Inflammatory macrophage treated with lipopolysaccharide for 1 hour (primary cell): ENCODE measurements at regions not wholly inside any gene's neighbourhood (a gene's known extent, or its start where the extent isn't known, plus 50 kb on each side); places are given as distances from the start of the nearest gene placed in this dataset.
A peak's percentile ranks its signal among the peaks of the same experiment; 100 is the strongest.

ENCODE experiments used
- DNase-seq, 2 donors: peaks; one replicate each; pipeline ENCODE4 v3.0.0-alpha.2; 2020 to 2022

GRCh38 chr10:113967126-113967525 lies 76.5 kb upstream of the ADRB1 start:
- DNase-seq, result no peak

- DNase-seq, result no peak
These were observed 73.0 kb upstream of the ADRB1 start for GRCh38 chr10:113970641-113971040.

GRCh38 chr10:113971349-113971973 lies 72.2 kb upstream of the ADRB1 start:
- DNase-seq, result no peak

- DNase-seq, result no peak
These were observed 66.5 kb upstream of the ADRB1 start for GRCh38 chr10:113977174-113977573.

GRCh38 chr10:113978802-113979201 lies 64.9 kb upstream of the ADRB1 start:
- DNase-seq, result no peak

- no peak for DNase-seq
These were observed 64.3 kb upstream of the ADRB1 start for GRCh38 chr10:113979409-113979808.

GRCh38 chr10:113980408-113981087 lies 63.1 kb upstream of the ADRB1 start:
- no peak for DNase-seq

GRCh38 chr10:113982296-113982695 lies 61.4 kb upstream of the ADRB1 start:
- no peak for DNase-seq

- DNase-seq, result no peak
These were observed 60.9 kb upstream of the ADRB1 start for GRCh38 chr10:113982769-113983168.

- no peak for DNase-seq
These were observed 60.1 kb upstream of the ADRB1 start for GRCh38 chr10:113983552-113983951.

- no peak for DNase-seq
These were observed 58.3 kb upstream of the ADRB1 start for GRCh38 chr10:113985297-113985844.

GRCh38 chr10:113986316-113986715 lies 57.4 kb upstream of the ADRB1 start:
- no peak for DNase-seq

- no peak for DNase-seq
These were observed 56.5 kb upstream of the ADRB1 start for GRCh38 chr10:113987156-113987555.

- peak; percentile 62 to 85 for DNase-seq
These were observed 55.9 kb upstream of the ADRB1 start for GRCh38 chr10:113987805-113988204.

- no peak for DNase-seq
These were observed 55.1 kb upstream of the ADRB1 start for GRCh38 chr10:113988535-113988934.

- no peak for DNase-seq
These were observed 52.4 kb upstream of the ADRB1 start for GRCh38 chr10:113991091-113991860.

- no peak for DNase-seq
These were observed 51.1 kb upstream of the ADRB1 start for GRCh38 chr10:113992471-113993011.

- peak in 1 of 2 donors; percentile 16 for DNase-seq
These were observed 50.1 kb upstream of the ADRB1 start for GRCh38 chr10:113993489-113993991.
